Trophoblast cell (in vitro differentiated cells and primary cell): ENCODE measurements at regions not wholly inside any gene's neighbourhood (a gene's known extent, or its start where the extent isn't known, plus 50 kb on each side); places are given as distances from the start of the nearest gene placed in this dataset.

Experiments
- DNase-seq, 2 donors: peaks; one replicate each; pipeline ENCODE4 v3.0.0-alpha.2; 2016
- H2AFZ ChIP-seq: 2 replicates; pipeline ENCODE4 v1.6.1; 2013; ENCODE audit warnings: low read length, moderate library complexity, mild to moderate bottlenecking; ENCODE audit not compliant: insufficient read depth, poor library complexity
- H2AK5ac ChIP-seq: 2 replicates; pipeline ENCODE4 v1.6.1; 2013; ENCODE audit warnings: mild to moderate bottlenecking, low read length
- H2BK120ac ChIP-seq: 2 replicates; pipeline ENCODE4 v1.6.1; 2013; ENCODE audit warnings: low read length, mild to moderate bottlenecking, moderate library complexity; ENCODE audit not compliant: insufficient read depth, poor library complexity
- H2BK12ac ChIP-seq: 2 replicates; pipeline ENCODE4 v1.6.1; 2013; ENCODE audit warnings: mild to moderate bottlenecking, low read length, moderate library complexity
- H2BK5ac ChIP-seq: 2 replicates; pipeline ENCODE4 v1.6.1; 2013; ENCODE audit warnings: low read length, low read depth, moderate library complexity, mild to moderate bottlenecking; ENCODE audit not compliant: poor library complexity
- H3K14ac ChIP-seq: 2 replicates; pipeline ENCODE4 v1.6.1; 2013; ENCODE audit warnings: mild to moderate bottlenecking, low read length
- H3K18ac ChIP-seq: 2 replicates; pipeline ENCODE4 v1.6.1; 2013; ENCODE audit warnings: mild to moderate bottlenecking, low read length
- H3K23ac ChIP-seq: 2 replicates; pipeline ENCODE4 v1.6.1; 2013; ENCODE audit warnings: low read length
- H3K27ac ChIP-seq: 2 replicates; pipeline ENCODE4 v1.5.1; 2013; ENCODE audit warnings: low read depth, mild to moderate bottlenecking, inconsistent platforms, low read length, moderate library complexity
- H3K27me3 ChIP-seq: 2 replicates; pipeline ENCODE4 v1.6.1; 2013; ENCODE audit warnings: inconsistent platforms, mild to moderate bottlenecking, low read length, moderate library complexity; ENCODE audit not compliant: insufficient read depth
- H3K36me3 ChIP-seq, 2 experiments: 1 replicate in 1 of 2; 2 replicates in 1 of 2; pipeline ENCODE4 v1.6.1; 2013; ENCODE audit warnings: low read length in 2 of 2, mild to moderate bottlenecking in 2 of 2, moderate library complexity in 1 of 2; ENCODE audit not compliant: insufficient read depth in 2 of 2, control insufficient read depth in 1 of 2
- H3K4ac ChIP-seq: 2 replicates; pipeline ENCODE4 v1.6.1; 2013; ENCODE audit warnings: low read depth, mild to moderate bottlenecking, low read length, moderate library complexity
- H3K4me1 ChIP-seq, 2 experiments: 1 replicate in 1 of 2; 2 replicates in 1 of 2; pipeline ENCODE4 v1.6.1; 2013; ENCODE audit warnings: low read length in 2 of 2, mild to moderate bottlenecking in 2 of 2, moderate library complexity in 1 of 2; ENCODE audit not compliant: insufficient read depth in 2 of 2, control insufficient read depth in 1 of 2
- H3K4me2 ChIP-seq: 2 replicates; pipeline ENCODE4 v1.6.1; 2013; ENCODE audit warnings: inconsistent platforms, mild to moderate bottlenecking, low read length, moderate library complexity
- H3K4me3 ChIP-seq: 2 replicates; pipeline ENCODE4 v1.5.1; 2013; ENCODE audit warnings: mild to moderate bottlenecking, low read depth, low read length, inconsistent platforms
- H3K79me1 ChIP-seq: one replicate; pipeline ENCODE4 v1.6.1; 2013; ENCODE audit warnings: low read length
- H3K79me2 ChIP-seq: 2 replicates; pipeline ENCODE4 v1.6.1; 2013; ENCODE audit warnings: low read length, mild to moderate bottlenecking; ENCODE audit not compliant: control insufficient read depth, insufficient read depth, poor library complexity
- H3K9ac ChIP-seq: 2 replicates; pipeline ENCODE4 v1.6.1; 2013; ENCODE audit warnings: mild to moderate bottlenecking, low read length
- H3K9me3 ChIP-seq: 2 replicates; pipeline ENCODE4 v1.6.1; 2013; ENCODE audit warnings: low read depth, mild to moderate bottlenecking, control low read depth, inconsistent platforms, low read length; ENCODE audit not compliant: insufficient read depth
- H4K12ac ChIP-seq: 2 replicates; pipeline ENCODE4 v1.6.1; 2013; ENCODE audit warnings: low read depth, mild to moderate bottlenecking, low read length, moderate library complexity
- H4K8ac ChIP-seq: 2 replicates; pipeline ENCODE4 v1.6.1; 2013; ENCODE audit warnings: low read depth, mild to moderate bottlenecking, low read length, moderate library complexity
- H4K91ac ChIP-seq: one replicate; pipeline ENCODE4 v1.6.1; 2013; ENCODE audit warnings: low read depth, mild to moderate bottlenecking, low read length, moderate library complexity
- WGBS: extraction: QIAGEN DNeasy Blood & Tissue Kit; methylation state at CpG from one replicate; pipeline ENCODE4 v1.1.7; 2013; ENCODE audit warnings: missing lambda C conversion rate; ENCODE audit not compliant: insufficient read length, insufficient coverage; ENCODE audit errors: extremely low coverage; 5-methylcytosine and 5-hydroxymethylcytosine counted together

DNA sequence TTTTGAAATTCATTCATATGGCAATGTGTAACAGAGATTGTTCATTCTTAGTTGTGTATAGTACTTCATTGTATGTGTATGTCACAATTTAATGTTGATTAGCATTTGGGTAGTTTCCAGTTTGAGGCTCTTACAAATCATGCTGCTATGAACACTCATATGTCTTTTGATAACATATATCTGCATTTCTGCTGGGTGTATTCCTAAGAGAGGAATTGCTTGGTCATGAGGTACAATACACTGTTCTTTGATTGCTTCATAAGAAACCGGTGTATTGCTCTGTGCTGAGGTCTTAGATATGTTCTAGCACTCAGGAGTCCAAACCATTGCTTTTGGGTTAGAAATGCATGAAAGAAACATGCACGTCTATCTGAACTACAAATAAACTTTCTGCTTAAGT is 492.9 kb upstream of the JAG1 start:
- Histone ChIP-seq H3K18ac (no peak overlapping the region), H3K4ac (no peak overlapping the region), H3K79me2 (no peaks in the 10 kb centered on the region), H2AFZ (no peak overlapping the region), H3K27ac (no peak overlapping the region), H3K36me3 (no peaks in the 10 kb centered on the region), H3K9ac (no peak overlapping the region), H3K23ac (no peak overlapping the region), H4K8ac (no peak overlapping the region), H2BK5ac (no peak overlapping the region), H3K4me2 (no peak overlapping the region), H2AK5ac (no peak overlapping the region), H3K4me1 (no peaks in the 10 kb centered on the region), H3K4me3 (no peak overlapping the region), H3K79me1 (no peaks in the 10 kb centered on the region), H2BK12ac (no peak overlapping the region), H4K91ac (no peak overlapping the region), H3K14ac (no peak overlapping the region), H4K12ac (no peak overlapping the region), H2BK120ac (no peak overlapping the region), H3K27me3 (no peaks in the 10 kb centered on the region), H3K9me3 (no peaks in the 10 kb centered on the region)
- no CpG with 5 or more reads among the region's 2 CpGs for WGBS
- no peak for DNase-seq

DNA sequence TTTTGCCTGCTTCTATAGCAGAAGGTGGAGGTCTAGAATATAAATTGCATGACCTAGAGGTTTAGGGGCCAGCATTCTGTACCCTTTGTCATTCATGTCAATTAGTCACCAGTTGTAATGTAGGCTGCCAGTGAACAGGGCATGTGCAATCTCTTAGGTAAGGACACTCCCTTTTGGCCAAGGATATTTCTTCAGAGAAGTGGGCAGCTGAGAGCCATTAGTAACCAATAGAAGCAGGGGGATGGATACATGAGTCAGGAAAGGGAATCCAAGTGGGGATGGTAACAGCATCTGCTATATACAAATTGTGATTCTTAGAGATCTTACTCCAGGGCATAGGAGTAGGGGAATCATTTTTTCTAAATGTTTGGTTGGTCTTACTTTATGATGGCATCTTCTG is 494.2 kb upstream of the JAG1 start:
- DNase-seq: no peak
- Histone ChIP-seq H3K14ac (no peak overlapping the region), H3K4me2 (no peak overlapping the region), H2AFZ (no peak overlapping the region), H3K9me3 (no peaks in the 10 kb centered on the region), H3K23ac (no peak overlapping the region), H3K36me3 (no peaks in the 10 kb centered on the region), H3K4me1 (no peaks in the 10 kb centered on the region), H2BK12ac (no peak overlapping the region), H3K9ac (no peak overlapping the region), H4K91ac (no peak overlapping the region), H3K18ac (no peak overlapping the region), H3K79me1 (no peaks in the 10 kb centered on the region), H2AK5ac (no peak overlapping the region), H4K12ac (no peak overlapping the region), H4K8ac (no peak overlapping the region), H3K27me3 (no peaks in the 10 kb centered on the region), H2BK5ac (no peak overlapping the region), H3K27ac (no peak overlapping the region), H3K79me2 (no peaks in the 10 kb centered on the region), H2BK120ac (no peak overlapping the region), H3K4ac (no peak overlapping the region), H3K4me3 (no peak overlapping the region)

DNA sequence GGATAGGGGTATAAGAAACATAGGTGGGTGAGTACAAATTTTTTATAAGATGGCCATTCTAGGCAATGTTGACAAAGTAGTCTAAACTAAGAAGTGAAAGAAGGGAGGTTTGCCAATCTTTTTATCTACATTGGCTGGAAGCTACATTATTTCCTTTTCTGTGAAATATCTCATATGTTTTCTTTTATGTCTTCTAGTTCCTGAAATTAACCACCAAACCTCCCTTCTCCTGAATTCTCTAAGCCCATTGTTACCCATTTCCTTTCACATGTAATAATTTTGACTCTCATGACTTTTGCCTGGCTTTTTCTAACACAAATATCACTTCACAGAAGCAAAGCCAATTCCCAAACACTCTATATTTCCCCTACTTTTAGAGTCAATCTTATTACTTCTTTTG is 496.2 kb upstream of the JAG1 start:
- H3K27ac ChIP-seq: no peak overlapping the region
- no peak overlapping the region for H2BK120ac ChIP-seq
- no peak overlapping the region for H2BK12ac ChIP-seq
- H3K4me2 ChIP-seq: no peak overlapping the region
- no peak overlapping the region for H4K8ac ChIP-seq
- no peaks in the 10 kb centered on the region for H3K9me3 ChIP-seq
- H2AFZ ChIP-seq: no peak overlapping the region
- no peak for DNase-seq
- H4K91ac ChIP-seq: no peak overlapping the region
- no peak overlapping the region for H3K4ac ChIP-seq
- H2AK5ac ChIP-seq: no peak overlapping the region
- H3K36me3 ChIP-seq: no peaks in the 10 kb centered on the region
- H3K23ac ChIP-seq: no peak overlapping the region
- H3K4me1 ChIP-seq: no peaks in the 10 kb centered on the region
- no peaks in the 10 kb centered on the region for H3K79me2 ChIP-seq
- no peaks in the 10 kb centered on the region for H3K27me3 ChIP-seq
- H3K9ac ChIP-seq: no peak overlapping the region
- H3K4me3 ChIP-seq: no peak overlapping the region
- no peak overlapping the region for H3K18ac ChIP-seq
- no peak overlapping the region for H2BK5ac ChIP-seq
- no peaks in the 10 kb centered on the region for H3K79me1 ChIP-seq
- H3K14ac ChIP-seq: no peak overlapping the region
- no peak overlapping the region for H4K12ac ChIP-seq

DNA sequence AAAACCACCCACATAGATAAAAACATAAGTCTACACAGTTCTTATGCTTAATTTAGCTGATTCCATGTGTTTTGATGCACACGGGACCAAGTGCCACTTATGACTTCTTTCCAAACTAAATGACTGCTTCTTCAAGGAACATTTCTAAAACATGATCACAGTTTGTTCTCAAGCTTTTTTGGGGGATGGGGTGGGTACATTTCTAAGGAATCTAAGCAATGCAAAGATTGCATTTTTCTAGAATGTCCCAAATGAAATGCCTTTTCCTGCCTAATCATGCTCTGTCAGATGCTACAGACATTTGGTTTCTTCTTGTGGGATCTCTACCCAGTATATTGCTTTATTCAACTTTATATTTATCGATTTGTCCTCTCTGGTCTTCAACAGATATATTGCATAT is 496.8 kb upstream of the JAG1 start:
- Histone ChIP-seq H3K14ac (no peak overlapping the region), H3K4me3 (no peak overlapping the region), H3K4me1 (no peaks in the 10 kb centered on the region), H2AK5ac (no peak overlapping the region), H2AFZ (no peak overlapping the region), H3K9me3 (no peaks in the 10 kb centered on the region), H3K79me2 (no peaks in the 10 kb centered on the region), H3K23ac (no peak overlapping the region), H3K27me3 (no peaks in the 10 kb centered on the region), H3K79me1 (no peaks in the 10 kb centered on the region), H2BK12ac (no peak overlapping the region), H2BK5ac (no peak overlapping the region), H3K4ac (no peak overlapping the region), H4K12ac (no peak overlapping the region), H4K8ac (no peak overlapping the region), H3K27ac (no peak overlapping the region), H3K36me3 (no peaks in the 10 kb centered on the region), H4K91ac (no peak overlapping the region), H3K9ac (no peak overlapping the region), H3K18ac (no peak overlapping the region), H3K4me2 (no peak overlapping the region), H2BK120ac (no peak overlapping the region)
- WGBS: no CpG with 5 or more reads among the region's 2 CpGs
- no peak for DNase-seq

DNA sequence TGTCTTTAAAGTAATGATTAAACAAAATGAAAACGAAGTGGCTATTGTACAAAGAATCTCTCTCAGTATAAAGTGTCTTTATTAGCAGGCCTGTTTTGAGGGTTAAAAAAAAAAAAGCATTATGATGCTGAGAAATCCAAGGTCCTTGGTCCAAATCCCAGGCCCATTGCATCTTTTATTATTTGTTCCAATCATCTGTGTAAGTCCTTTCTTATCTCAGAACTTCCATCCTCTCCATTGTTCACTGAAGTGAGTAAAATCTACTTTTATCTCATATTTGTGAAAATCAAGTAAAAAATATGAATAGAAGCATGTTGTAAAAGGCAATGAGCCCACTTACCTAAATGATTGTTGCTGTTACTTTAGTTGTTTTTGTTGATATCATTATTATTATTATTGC is 499.1 kb upstream of the JAG1 start:
- Histone ChIP-seq H4K12ac (no peak overlapping the region), H2BK5ac (no peak overlapping the region), H4K8ac (no peak overlapping the region), H3K23ac (no peak overlapping the region), H3K4me3 (no peak overlapping the region), H3K4me1 (no peaks in the 10 kb centered on the region), H3K4me2 (no peak overlapping the region), H2BK120ac (no peak overlapping the region), H4K91ac (no peak overlapping the region), H3K9me3 (no peaks in the 10 kb centered on the region), H3K14ac (no peak overlapping the region), H3K79me2 (no peaks in the 10 kb centered on the region), H3K4ac (no peak overlapping the region), H3K27ac (no peak overlapping the region), H3K18ac (no peak overlapping the region), H3K9ac (no peak overlapping the region), H2AFZ (no peak overlapping the region), H3K27me3 (no peaks in the 10 kb centered on the region), H3K36me3 (no peaks in the 10 kb centered on the region), H3K79me1 (no peaks in the 10 kb centered on the region), H2AK5ac (no peak overlapping the region), H2BK12ac (no peak overlapping the region)
- no CpG with 5 or more reads among the region's 1 CpG for WGBS
- DNase-seq: no peak
